Activated CD8-positive, alpha-beta memory T cell treated with anti-CD3 and anti-CD28 coated beads for 36 hours (primary cell): ENCODE measurements at regions not wholly inside any gene's neighbourhood (a gene's known extent, or its start where the extent isn't known, plus 50 kb on each side); places are given as distances from the start of the nearest gene placed in this dataset.

Source experiments
- CTCF ChIA-PET: fragments of 350-600 bp; sonication (Branson Sonifier 250); formaldehyde crosslinking; loops from one replicate; lab custom pipeline; 2021; ENCODE audit warnings: antibody characterized with exemption; lab: Charles Lee
- POLR2A ChIA-PET: fragments of 350-600 bp; sonication (Branson Sonifier 250); formaldehyde crosslinking; loops from one replicate; lab custom pipeline; 2021; ENCODE audit warnings: antibody characterized with exemption; lab: Charles Lee

DNA sequence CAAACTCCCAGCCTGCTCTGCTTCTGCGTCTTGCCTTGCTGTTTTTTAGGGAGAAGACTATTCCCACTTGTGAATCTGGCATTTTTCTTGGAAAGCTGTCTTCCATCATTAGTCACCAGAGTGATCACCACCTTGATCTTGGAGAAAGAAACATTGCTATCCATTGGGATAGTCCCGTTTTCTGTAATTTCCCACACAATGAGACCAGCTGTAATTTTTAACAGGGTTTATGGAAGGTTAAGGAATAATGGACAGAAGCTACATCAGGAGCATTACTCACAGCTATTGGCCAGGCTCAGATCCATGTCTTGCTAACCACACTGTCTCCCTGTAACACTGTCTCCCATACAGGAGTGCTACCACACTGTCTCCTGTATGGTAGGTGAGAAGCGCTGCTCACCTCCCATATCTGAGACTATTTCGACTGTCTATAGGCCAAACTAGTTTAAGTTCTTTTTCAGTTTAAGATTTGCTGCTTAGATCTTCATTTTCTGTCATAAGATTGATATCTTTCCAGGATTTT lies 523.0 kb downstream of the SPRY1 start:
- CTCF ChIA-PET, result no interaction called here

GRCh38 chr4:123921339-123921738 lies 524.7 kb downstream of the SPRY1 start:
- ChIA-PET POLR2A (no interaction called here), CTCF (no interaction called here)

More for the DNA sequence above, 523.0 kb downstream of the SPRY1 start:
- POLR2A ChIA-PET, result no interaction called here

DNA sequence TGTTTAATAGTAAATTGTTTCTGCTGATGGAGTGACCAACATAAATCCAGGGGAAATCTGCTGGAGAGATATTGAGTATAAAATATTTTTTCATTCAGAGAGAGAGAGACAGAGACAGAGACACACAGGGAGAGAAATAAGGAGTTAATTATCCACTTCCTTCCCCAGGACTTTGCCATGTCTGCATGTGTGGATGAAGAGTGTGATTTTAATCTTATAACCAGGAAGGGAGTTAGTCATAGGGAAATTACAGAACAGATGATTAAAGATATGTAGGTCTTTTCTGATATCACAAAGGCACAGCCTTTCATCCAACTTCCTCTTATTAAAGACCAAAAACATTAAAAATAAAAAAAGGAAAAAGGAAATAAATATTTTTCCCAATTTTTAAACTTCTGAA lies 526.3 kb downstream of the SPRY1 start:
- ChIA-PET POLR2A (no interaction called here), CTCF (no interaction called here)

GRCh38 chr4:123924536-123924935 lies 527.9 kb downstream of the SPRY1 start:
- ChIA-PET CTCF (no interaction called here), POLR2A (no interaction called here)

- POLR2A ChIA-PET, result no interaction called here
- CTCF ChIA-PET, result no interaction called here
Observed at GRCh38 chr4:123929565-123929964, 533.0 kb downstream of the SPRY1 start.

DNA sequence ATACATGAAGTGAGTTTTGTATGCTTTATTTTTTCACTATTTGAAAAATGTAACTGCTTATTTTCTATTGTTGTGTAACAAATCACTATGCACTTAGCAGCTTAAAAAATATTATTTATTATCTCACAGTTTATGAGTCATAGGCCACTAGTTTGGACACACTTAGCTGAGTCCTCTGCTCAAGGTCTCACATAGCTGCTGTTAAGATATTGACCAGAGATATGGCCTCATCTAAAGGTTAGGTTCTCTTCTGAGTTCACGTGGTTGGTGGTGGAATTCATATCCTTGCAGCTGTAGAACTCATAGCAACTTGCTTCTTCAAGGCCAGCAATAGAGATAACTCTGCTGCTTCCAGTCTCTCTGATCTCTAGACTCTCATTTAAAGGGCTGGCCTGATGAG lies 534.4 kb downstream of the SPRY1 start:
- CTCF ChIA-PET, result no interaction called here
- POLR2A ChIA-PET, result no interaction called here

GRCh38 chr4:123934096-123934495 lies 537.5 kb downstream of the SPRY1 start:
- ChIA-PET POLR2A (no interaction called here), CTCF (no interaction called here)

- ChIA-PET POLR2A (no interaction called here), CTCF (no interaction called here)
Observed at GRCh38 chr4:123936621-123937043, 540.0 kb downstream of the SPRY1 start.

- ChIA-PET POLR2A (no interaction called here), CTCF (no interaction called here)
Observed at GRCh38 chr4:123937581-123937980, 541.0 kb downstream of the SPRY1 start.

DNA sequence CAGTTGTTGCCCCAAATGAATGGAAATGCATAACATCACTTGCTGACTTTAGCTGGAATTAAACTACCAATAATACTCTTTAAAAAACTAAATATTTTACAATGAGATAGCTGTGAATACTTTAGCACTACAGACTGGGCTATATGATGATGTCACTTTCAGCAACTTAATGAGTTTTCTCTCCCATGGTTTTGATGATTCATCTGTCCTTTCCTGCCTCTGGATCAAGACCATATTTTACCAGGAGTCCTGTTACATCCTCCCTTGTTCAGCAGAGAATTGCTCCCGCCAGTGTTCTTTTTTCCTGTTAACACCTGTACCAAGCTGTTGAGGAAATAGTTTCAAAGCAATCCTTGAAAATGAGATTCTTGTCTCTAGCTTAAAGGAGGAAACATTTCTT lies 543.0 kb downstream of the SPRY1 start:
- ChIA-PET CTCF (no interaction called here), POLR2A (no interaction called here)

DNA sequence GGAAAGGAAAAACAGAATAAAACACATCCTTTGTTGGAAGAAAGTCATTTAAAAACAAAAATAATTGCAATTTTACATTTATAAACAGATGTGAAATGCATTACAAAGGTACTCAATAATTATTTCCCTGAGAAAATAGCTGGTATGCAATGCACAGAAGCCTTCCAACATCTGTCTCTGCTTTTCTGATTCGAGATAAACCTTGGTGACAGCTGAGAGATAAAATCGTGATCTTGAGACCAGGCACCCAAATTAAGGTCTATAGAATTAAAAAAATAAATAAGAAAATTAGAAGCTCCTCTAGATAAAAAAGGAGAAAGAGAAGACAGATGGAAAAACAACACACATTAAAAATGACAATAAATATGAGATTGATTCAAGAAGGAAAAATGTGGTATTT lies 544.0 kb downstream of the SPRY1 start:
- ChIA-PET POLR2A (no interaction called here), CTCF (no interaction called here)

DNA sequence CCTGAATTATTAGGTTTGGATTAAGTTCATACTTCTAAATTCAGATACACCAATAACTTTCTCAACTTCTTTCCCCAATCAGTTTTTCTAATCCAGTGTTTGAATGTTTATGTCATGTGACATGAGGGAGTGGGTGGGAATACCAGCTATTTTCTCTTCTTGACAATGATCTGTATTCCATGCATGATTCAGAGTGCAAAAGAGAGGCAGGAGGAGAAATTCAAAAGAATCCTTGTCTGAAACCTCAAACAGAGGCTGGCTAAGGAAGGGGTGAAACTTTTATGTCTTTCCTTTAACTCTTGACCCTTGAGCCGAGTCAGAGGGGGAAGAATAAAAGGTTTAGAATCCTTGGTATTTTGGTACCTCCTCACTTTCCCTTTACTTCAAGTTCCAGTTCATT lies 544.7 kb downstream of the SPRY1 start:
- POLR2A ChIA-PET, result no interaction called here
- CTCF ChIA-PET, result no interaction called here

- POLR2A ChIA-PET, result no interaction called here
- CTCF ChIA-PET, result no interaction called here
Observed at GRCh38 chr4:123943976-123944375, 547.4 kb downstream of the SPRY1 start.

- ChIA-PET POLR2A (no interaction called here), CTCF (no interaction called here)
Observed at GRCh38 chr4:123945301-123945700, 548.7 kb downstream of the SPRY1 start.

DNA sequence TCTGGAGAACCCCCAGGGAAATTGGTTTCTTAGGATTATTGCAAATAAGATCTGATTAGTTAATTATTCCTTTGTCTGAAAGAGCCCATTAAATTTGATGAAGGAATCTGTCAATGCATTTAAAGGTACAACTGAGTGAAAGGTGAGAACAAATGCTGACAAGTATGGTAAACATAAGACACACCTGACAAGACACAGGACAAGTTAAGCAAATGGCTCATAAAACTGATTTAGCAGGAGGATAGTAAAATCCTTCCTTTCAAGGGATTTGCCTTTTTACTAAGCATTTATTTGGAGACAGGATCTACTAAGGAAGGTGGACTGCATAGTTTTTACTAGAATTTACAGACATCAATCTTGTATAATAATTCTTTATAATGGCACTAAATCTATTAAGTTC lies 553.9 kb downstream of the SPRY1 start:
- ChIA-PET CTCF (no interaction called here), POLR2A (no interaction called here)

DNA sequence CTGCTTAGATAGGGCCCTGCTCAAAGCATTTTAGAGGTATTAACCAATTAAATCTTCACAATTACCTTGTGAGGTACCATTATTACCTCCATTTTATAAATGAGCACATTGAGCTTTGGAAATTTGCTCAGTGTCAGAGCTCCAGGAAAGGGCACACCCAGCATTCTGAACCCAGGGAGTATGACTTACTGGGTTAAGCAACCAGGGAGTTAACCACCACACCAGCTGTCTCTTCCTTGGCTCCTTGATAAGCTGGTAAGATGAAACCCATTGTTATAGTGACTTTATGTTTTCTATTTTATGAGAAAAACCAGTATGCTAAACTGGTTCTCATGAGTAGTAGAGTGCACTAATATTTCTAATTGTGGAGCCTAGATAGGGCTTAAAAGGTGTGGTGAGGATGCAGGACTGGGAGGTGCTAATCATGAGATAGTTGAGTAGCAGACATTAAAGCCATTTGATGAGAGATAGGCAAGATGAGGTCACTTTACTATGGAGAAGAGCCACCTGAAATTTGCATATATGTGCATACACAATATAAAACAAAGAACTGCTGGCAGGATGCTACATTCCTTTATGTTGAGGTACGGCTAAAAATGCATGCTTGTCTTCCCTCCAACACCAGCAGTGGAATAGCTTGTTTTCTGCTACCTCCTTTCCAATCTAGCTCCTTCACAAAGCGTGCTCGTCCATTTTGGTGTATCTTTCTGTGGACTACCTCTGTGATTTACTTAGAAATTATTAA lies 556.1 kb downstream of the SPRY1 start:
- POLR2A ChIA-PET, result no interaction called here

DNA sequence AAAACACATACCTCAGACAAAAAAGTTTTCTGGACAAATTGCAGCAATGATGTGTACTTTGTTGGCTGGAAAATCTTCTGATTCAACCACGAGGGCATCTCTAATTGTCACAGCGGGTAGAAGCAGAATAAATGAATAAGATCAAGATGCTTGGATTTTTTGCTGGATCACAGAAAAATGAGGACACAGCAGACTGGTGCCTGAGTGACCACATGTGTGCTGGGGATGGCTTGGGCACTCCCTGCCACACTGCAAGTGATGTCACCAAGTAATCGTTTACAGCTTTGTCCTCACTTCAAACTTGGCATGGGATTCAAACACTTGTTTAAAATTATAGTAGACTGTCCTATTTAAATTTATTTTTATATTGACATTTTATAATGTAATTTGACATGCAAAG lies 557.0 kb downstream of the SPRY1 start:
- POLR2A ChIA-PET, result no interaction called here
- CTCF ChIA-PET, result no interaction called here

More for the DNA sequence above, 556.1 kb downstream of the SPRY1 start:
- CTCF ChIA-PET, result no interaction called here

GRCh38 chr4:123954220-123954619 lies 557.6 kb downstream of the SPRY1 start:
- ChIA-PET CTCF (no interaction called here), POLR2A (no interaction called here)

- ChIA-PET POLR2A (no interaction called here), CTCF (no interaction called here)
Observed at GRCh38 chr4:123955167-123955800, 558.7 kb downstream of the SPRY1 start.

GRCh38 chr4:123956204-123956603 lies 559.6 kb downstream of the SPRY1 start:
- ChIA-PET CTCF (no interaction called here), POLR2A (no interaction called here)
